Mucosa of descending colon (tissue), 3 donors: ENCODE measurements at regions not wholly inside any gene's neighbourhood (a gene's known extent, or its start where the extent isn't known, plus 50 kb on each side); places are given as distances from the start of the nearest gene placed in this dataset.

Experiments
- ATAC-seq: fragments of 200-7000 bp; cut with Tn5 transposase; one replicate; pipeline ENCODE4 v1.9.1; 2020; ENCODE audit warnings: mild to moderate bottlenecking, moderate library complexity
- DNase-seq, 3 donors: peaks; one replicate each; pipeline ENCODE4 v3.0.0-alpha.2; 2020
- H3K36me3 ChIP-seq: fragments of 200-600 bp; one replicate; pipeline ENCODE4 v1.8.0; 2021; ENCODE audit warnings: low read depth, mild to moderate bottlenecking
- H3K4me1 ChIP-seq: fragments of 200-600 bp; one replicate; pipeline ENCODE4 v1.8.0; 2021; ENCODE audit warnings: low read depth, mild to moderate bottlenecking
- H3K4me3 ChIP-seq: fragments of 200-600 bp; one replicate; pipeline ENCODE4 v1.8.0; 2021; ENCODE audit warnings: mild to moderate bottlenecking
- H3K9me3 ChIP-seq: fragments of 200-600 bp; one replicate; pipeline ENCODE4 v1.8.0; 2021; ENCODE audit warnings: mild to moderate bottlenecking
- CTCF ChIP-seq: fragments of 200-600 bp; IDR thresholded peaks from one replicate; pipeline ENCODE4 v1.8.0; 2022; ENCODE audit warnings: antibody characterized with exemption, mild to moderate bottlenecking
- intact Hi-C, 2 donors: fragments of 100-400 bp; cut with DNase I in 1 of 2; cut with micrococcal nuclease in 1 of 2; formaldehyde crosslinking; loops; one replicate each; pipeline versions ENCODE4 v1.11.0 to v1.11.1; 2022; cut with DNase I, micrococcal nuclease
- donor health status: DM: no; HTN: no; CAD: no; lungs with moderate emphysema.
- donor health status: DM: no; HTN: no; CAD: no.
- donor health status: DM: no; HTN: yes; CAD: no.

GRCh38 chr2:238994432-238994831, 146.5 kb downstream of the TWIST2 start:
- Histone ChIP-seq H3K4me1 (no peaks in the 10 kb centered on the region), H3K4me3 (no peak overlapping the region), H3K9me3 (no peaks in the 10 kb centered on the region), H3K36me3 (no peaks in the 10 kb centered on the region)
- ATAC-seq (no peak), DNase-seq (no peak)
- intact Hi-C loops, result no loop called here
- TF ChIP-seq CTCF, result no peak

- H3K4me1 ChIP-seq, result no peaks in the 10 kb centered on the region
- ATAC-seq (no peak), DNase-seq (no peak)
- TF ChIP-seq CTCF, result no peak
- intact Hi-C loops, result no loop called here
- H3K9me3 ChIP-seq, result no peaks in the 10 kb centered on the region
- no peak overlapping the region for H3K4me3 ChIP-seq
- no peaks in the 10 kb centered on the region for H3K36me3 ChIP-seq
Observed at GRCh38 chr2:238994876-238995275, 147.0 kb downstream of the TWIST2 start.

GRCh38 chr2:238995634-238996033, 147.7 kb downstream of the TWIST2 start:
- intact Hi-C loops, result no loop called here
- H3K4me3 ChIP-seq, result no peak overlapping the region
- H3K4me1 ChIP-seq, result no peaks in the 10 kb centered on the region
- H3K36me3 ChIP-seq, result no peaks in the 10 kb centered on the region
- no peaks in the 10 kb centered on the region for H3K9me3 ChIP-seq
- ATAC-seq (no peak), DNase-seq (no peak)
- no peak for TF ChIP-seq CTCF

GRCh38 chr2:238996331-238997136, 148.6 kb downstream of the TWIST2 start:
- no peak for TF ChIP-seq CTCF
- intact Hi-C loops, result no loop called here
- H3K36me3 ChIP-seq, result no peaks in the 10 kb centered on the region
- no peak for ATAC-seq
- no peaks in the 10 kb centered on the region for H3K9me3 ChIP-seq
- H3K4me1 ChIP-seq, result no peaks in the 10 kb centered on the region
- DNase-seq, result no peak
- H3K4me3 ChIP-seq, result no peak overlapping the region

GRCh38 chr2:238997137-238997390, 149.2 kb downstream of the TWIST2 start:
- Histone ChIP-seq H3K4me1 (no peaks in the 10 kb centered on the region), H3K9me3 (peaks cover 2% of the 10 kb centered on the region), H3K4me3 (no peak overlapping the region), H3K36me3 (no peaks in the 10 kb centered on the region)
- TF ChIP-seq CTCF, result no peak
- intact Hi-C loops, result no loop called here
- DNase-seq (no peak), ATAC-seq (no peak)

GRCh38 chr2:238997684-238998083, 149.8 kb downstream of the TWIST2 start:
- Histone ChIP-seq H3K36me3 (no peaks in the 10 kb centered on the region), H3K9me3 (peaks cover 2% of the 10 kb centered on the region), H3K4me1 (no peaks in the 10 kb centered on the region), H3K4me3 (no peak overlapping the region)
- ATAC-seq (no peak), DNase-seq (no peak)
- TF ChIP-seq CTCF, result no peak
- intact Hi-C loops, result no loop called here
